HG03439 (cell line): ENCODE measurements at regions not wholly inside any gene's neighbourhood (a gene's known extent, or its start where the extent isn't known, plus 50 kb on each side); places are given as distances from the start of the nearest gene placed in this dataset.

Experiments used
- ATAC-seq: cut with Tn5 transposase; IDR thresholded peaks from one replicate; pipeline ENCODE4 v1.9.1; 2021; ENCODE audit warnings: mild to moderate bottlenecking, moderate library complexity; ENCODE audit not compliant: unreplicated experiment

DNA sequence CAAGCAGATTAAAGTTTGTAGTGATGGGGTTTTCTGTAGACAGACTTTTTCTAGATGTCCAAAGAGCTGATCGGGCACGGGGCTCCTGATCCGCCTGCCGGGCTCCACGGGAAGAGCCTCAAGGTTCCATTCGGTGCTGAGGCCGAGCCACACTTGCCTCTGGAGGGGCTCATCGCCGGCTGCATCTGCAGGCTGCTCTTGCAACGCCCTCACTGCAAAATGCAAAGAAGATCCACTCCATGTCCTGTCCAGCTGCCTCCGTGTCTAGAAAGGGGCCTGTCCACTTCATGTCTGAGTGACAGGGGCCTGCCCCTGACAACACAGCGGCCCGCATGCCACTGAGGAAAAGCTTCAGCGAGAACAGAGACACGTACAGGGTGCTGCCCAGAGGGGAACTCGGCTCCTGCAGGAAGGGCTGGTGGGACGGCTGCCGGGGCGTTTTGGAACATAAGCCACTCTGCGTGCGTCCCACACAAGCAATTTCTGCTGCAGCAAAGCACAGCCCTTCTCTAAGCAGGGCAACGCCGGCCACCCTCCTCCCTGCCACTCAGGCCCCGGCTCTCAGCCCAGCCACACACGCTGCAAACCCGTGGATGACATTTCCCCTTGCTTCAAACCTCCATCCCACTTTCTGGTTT lies 53.6 kb upstream of the CTDP1 start:
- no peak for ATAC-seq

DNA sequence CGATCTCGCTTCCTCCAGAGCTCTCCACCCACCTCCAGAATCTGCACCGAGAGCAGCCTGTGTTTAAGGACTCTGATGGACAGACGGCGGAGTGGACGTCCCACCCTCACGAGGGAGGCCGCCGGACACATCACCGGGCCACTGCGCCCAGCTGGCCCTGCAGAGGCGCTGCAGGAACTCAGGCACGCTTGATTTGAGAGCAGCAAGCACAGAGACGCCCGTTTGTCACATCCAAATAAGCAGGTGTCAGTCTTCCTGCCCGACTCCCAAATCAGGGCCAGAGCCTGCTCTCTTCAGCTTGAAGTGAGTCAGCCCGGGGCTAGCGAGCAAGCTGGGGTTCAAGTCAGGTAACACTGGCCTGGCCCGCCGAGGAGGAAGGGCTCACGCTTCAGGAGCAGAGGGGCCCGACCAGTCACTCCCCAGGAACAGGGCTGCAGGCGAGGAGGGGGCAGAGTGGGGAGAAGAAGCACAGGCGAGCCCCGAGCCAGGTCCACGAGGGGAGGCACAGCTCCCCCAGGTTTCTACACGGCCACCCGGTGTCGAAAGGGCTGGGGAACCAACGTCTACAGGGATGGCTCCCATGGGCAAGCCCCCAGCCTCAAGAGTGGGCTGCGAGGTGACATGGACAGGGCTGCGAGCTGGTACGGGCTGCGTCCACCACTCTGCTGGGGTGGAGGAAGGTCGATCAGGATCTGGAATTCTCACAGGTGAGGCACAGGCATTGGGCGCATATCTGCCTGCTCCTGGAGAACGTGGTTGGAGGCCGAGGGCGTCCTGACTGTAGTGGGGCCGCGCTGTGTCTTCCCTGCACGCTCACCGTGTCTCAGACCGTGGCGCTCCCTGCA lies 52.5 kb upstream of the CTDP1 start:
- no peak for ATAC-seq

DNA sequence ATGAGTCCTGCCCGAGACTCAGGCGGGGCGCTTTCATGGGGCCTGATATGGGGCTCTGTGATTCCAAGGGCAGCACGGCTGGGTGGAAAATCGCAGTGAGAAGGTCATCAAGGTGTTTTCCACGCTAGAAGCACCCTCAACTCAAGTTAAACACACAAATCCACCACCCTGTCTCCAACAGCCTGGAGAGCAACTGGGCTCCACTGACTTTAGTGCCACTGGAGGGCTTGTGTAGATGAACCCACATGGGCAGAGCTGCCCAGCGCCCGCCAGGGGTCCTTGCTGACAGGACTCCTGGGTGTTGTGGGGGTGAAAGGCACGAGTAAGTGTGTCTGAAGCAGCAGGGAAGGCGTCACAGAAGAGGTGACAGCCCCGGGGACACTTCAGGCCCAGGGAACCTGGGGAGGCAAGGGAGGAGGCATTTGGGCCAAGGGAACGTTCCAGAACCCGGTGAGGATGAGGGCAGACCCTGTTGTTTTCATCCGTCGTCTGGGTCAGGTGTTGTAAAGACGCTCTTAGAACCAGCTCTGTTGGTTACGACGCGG lies 51.8 kb upstream of the CTDP1 start:
- no peak for ATAC-seq

DNA sequence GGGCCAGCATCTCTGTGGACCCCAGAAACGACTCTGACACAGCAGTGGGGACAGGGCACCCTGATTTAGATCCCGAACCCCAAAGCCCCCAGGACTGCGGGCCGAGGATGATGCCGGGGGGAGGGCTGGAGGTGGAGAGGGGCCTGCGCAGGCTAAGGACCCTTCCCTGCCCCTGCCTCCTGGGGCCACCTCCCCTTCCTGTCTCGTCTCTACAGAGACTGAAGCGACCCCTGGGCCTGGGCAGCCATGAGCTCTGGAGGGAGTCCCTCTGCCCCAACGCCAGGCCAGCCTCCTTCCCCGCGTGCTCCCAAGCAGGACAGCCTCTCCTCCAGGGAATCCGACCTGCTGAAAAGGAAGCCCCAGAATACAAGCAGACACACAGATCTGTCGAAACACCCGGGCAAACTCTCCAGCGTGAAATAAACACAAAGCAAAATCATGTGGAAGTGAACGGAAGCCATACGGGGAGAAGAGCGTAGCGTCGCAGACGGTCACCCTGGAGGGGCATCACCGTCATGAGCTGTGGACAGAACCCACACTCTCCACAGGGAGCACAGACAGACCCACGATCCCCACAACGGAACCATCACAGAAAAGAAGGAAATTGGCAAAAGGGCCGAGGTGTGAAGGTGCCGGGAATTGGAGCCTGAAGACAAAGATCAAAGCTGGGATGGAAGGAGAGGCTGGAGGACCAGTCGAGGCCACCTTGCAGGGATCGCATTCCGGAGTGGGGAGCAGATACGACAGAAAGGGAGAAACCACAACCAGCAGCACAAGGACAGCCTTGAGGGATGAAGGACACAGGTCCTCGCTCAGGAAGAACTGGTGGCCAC lies 51.0 kb upstream of the CTDP1 start:
- no peak for ATAC-seq

DNA sequence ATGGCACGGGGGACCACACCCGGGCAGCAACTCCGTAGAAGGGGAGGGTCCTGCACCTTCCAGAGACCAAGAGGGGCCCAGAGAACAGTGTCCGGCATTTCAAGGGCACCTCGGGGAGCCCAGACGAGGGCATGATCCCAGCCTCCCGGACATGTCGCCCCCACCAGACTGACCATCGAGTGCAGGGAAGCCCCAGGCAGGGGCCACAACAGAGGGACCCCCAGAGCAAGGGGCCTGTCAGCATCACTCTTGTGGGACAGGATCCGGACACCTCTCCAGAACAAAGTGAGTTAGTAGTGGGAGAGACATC lies 50.4 kb upstream of the CTDP1 start:
- no peak for ATAC-seq

DNA sequence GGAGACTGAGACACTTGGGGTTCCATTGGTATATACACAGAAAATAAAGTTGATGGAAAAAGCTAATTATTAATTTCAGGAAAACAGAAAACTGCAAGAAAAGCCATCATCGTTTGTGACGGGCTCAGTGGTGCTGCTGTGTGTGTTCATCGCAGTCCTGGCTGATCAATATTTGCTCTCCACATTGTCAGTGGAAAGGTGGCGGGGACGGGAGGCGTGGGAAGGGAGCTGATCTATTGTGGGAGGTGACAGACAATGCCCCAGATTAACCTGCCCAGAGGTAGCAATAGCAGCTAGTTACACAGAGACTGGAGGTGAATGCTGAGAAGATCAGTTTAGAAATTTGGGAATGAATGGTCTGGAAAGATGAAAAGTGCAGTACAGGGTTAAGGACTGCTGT lies 50.0 kb upstream of the CTDP1 start:
- ATAC-seq, result no peak
